GM12892 (cell line): ENCODE measurements at regions not wholly inside any gene's neighbourhood (a gene's known extent, or its start where the extent isn't known, plus 50 kb on each side); places are given as distances from the start of the nearest gene placed in this dataset.

Source experiments
- POLR2A ChIP-seq: IDR thresholded peaks from 2 replicates; pipeline ENCODE4 v1.6.1; 2011; ENCODE audit warnings: low read depth, low read length, control low read depth
- POLR2AphosphoS5 ChIP-seq: IDR thresholded peaks from 2 replicates; pipeline ENCODE4 v1.6.1; 2011; ENCODE audit warnings: low read depth, low read length, control low read depth

DNA sequence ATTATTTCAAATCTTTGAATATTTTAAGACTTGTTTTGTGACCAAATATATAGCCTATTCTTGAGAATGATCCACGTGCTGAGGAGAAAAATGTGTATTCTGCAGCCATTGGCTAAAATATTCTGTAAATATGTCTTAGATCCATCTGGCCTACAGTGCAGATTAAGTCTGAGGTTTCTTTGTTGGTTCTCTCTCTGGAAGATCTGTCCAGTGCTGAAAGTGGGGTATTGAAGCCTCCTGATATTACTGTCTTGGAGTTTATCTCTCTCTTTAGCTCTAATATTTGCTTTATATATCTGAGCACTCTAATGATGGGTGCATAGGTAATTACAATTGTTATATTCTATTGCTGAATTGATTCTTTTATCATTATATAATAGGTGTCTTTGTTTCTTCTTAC lies 617.4 kb upstream of the LRFN5 start:
- no peak for TF ChIP-seq POLR2AphosphoS5
- no peak for TF ChIP-seq POLR2A
